SK-N-SH treated with all-trans-retinoic acid at 6 μM for 48 hours (cell line): ENCODE measurements at regions not wholly inside any gene's neighbourhood (a gene's known extent, or its start where the extent isn't known, plus 50 kb on each side); places are given as distances from the start of the nearest gene placed in this dataset.

Experiments
- BACH2 ChIP-seq: fragments of 250-450 bp; sonication (Bioruptor Pico); IDR thresholded peaks from 2 replicates; pipeline ENCODE4 v1.9.0; 2021; ENCODE audit warnings: mild to moderate bottlenecking, borderline replicate concordance
- ESRRG ChIP-seq: fragments of 250-450 bp; sonication (Bioruptor Pico); IDR thresholded peaks from 2 replicates; pipeline ENCODE4 v1.6.1; 2021; ENCODE audit warnings: mild to moderate bottlenecking
- GLIS3 ChIP-seq: fragments of 250-450 bp; sonication (Bioruptor Pico); IDR thresholded peaks from 2 replicates; pipeline ENCODE4 v1.5.0; 2020; ENCODE audit warnings: mild to moderate bottlenecking, moderate library complexity
- OSR1 ChIP-seq: fragments of 250-450 bp; sonication (Bioruptor Pico); IDR thresholded peaks from 2 replicates; pipeline ENCODE4 v1.8.0; 2022; ENCODE audit warnings: moderate library complexity, mild to moderate bottlenecking, inconsistent platforms
- TCF4 ChIP-seq: fragments of 250-450 bp; sonication (Bioruptor Pico); IDR thresholded peaks from 2 replicates; pipeline ENCODE4 v1.8.0; 2021; ENCODE audit warnings: mild to moderate bottlenecking, moderate library complexity, borderline replicate concordance
- ZNF70 ChIP-seq: fragments of 450-650 bp; formaldehyde crosslinking; IDR thresholded peaks from 2 replicates; pipeline ENCODE4 v1.5.0; 2020; ENCODE audit warnings: mild to moderate bottlenecking, moderate library complexity
- ZNF8 ChIP-seq: fragments of 450-650 bp; formaldehyde crosslinking; IDR thresholded peaks from 2 replicates; pipeline ENCODE4 v1.5.0; 2020; ENCODE audit warnings: mild to moderate bottlenecking, moderate library complexity
- TF ChIP-seq, protein P1 (sequence below): fragments of 250-450 bp; sonication (Bioruptor Pico); IDR thresholded peaks from 2 replicates; pipeline ENCODE4 v1.8.0; 2020; ENCODE audit warnings: mild to moderate bottlenecking, moderate library complexity, borderline replicate concordance

DNA sequence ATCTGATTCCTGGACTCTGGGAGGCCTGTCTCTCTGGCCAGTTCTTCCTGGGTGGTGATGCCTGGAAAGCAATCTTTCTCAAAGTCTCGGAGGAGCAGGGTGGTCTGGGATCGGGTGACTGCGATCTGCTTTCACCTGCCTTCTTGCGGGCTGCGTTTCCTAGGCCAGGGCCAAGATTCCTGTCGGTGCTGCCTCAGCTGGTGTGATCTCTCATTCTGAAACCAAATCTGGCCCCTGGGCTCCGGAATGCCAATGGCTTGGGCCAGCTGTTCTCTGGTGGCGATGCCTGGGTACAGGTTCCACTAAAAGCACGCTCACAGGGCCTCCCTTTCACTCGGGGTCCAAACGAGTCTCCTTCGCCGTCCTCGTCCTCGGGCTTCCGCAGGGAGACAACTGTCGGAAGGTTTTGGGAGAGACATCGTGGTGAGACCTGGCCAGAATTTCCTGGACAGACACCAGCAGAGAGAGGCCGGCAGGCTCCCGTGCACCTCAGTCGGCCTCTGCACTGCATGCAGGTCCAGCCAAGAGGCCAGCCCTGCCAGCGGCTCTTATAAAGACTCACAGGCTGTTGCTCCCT, 187.1 kb downstream of the ALG10 start:
- TF ChIP-seq OSR1 (CRISPR knock-in tag) (no peak), ZNF70 (CRISPR knock-in tag) (no peak), GLIS3 (CRISPR knock-in tag) (no peak), BACH2 (CRISPR knock-in tag) (no peak), TCF4 (CRISPR knock-in tag) (no peak), ZNF8 (CRISPR knock-in tag) (no peak), ESRRG (CRISPR knock-in tag) (no peak)
- TF ChIP-seq, protein P1, sequence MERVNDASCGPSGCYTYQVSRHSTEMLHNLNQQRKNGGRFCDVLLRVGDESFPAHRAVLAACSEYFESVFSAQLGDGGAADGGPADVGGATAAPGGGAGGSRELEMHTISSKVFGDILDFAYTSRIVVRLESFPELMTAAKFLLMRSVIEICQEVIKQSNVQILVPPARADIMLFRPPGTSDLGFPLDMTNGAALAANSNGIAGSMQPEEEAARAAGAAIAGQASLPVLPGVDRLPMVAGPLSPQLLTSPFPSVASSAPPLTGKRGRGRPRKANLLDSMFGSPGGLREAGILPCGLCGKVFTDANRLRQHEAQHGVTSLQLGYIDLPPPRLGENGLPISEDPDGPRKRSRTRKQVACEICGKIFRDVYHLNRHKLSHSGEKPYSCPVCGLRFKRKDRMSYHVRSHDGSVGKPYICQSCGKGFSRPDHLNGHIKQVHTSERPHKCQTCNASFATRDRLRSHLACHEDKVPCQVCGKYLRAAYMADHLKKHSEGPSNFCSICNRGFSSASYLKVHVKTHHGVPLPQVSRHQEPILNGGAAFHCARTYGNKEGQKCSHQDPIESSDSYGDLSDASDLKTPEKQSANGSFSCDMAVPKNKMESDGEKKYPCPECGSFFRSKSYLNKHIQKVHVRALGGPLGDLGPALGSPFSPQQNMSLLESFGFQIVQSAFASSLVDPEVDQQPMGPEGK (CRISPR knock-in tag), result no peak
